Chondrocyte (in vitro differentiated cells): ENCODE measurements at regions not wholly inside any gene's neighbourhood (a gene's known extent, or its start where the extent isn't known, plus 50 kb on each side); places are given as distances from the start of the nearest gene placed in this dataset.
A peak's percentile ranks its signal among the peaks of the same experiment; 100 is the strongest.

Experiments used
- DNase-seq: peaks from one replicate; pipeline ENCODE4 v3.0.0; 2021; ENCODE audit warnings: mixed read lengths, low spot score
- H3K27ac Mint-ChIP-seq: one replicate; pipeline ENCODE4 v1.8.0; 2021; ENCODE audit warnings: mild to moderate bottlenecking, moderate library complexity, mixed read lengths; ENCODE audit not compliant: unreplicated experiment
- H3K27me3 Mint-ChIP-seq: 2 replicates; pipeline ENCODE4 v1.8.0; 2021; ENCODE audit warnings: low read depth, mixed read lengths
- H3K36me3 Mint-ChIP-seq: 2 replicates; pipeline ENCODE4 v1.8.0; 2021; ENCODE audit warnings: low read depth, mixed read lengths
- H3K4me1 Mint-ChIP-seq: 2 replicates; pipeline ENCODE4 v1.8.0; 2021; ENCODE audit warnings: low read depth, mild to moderate bottlenecking, mixed read lengths
- H3K4me3 Mint-ChIP-seq: one replicate; pipeline ENCODE4 v1.8.0; 2021; ENCODE audit warnings: mild to moderate bottlenecking, moderate library complexity, mixed read lengths; ENCODE audit not compliant: unreplicated experiment
- H3K9me3 Mint-ChIP-seq: 2 replicates; pipeline ENCODE4 v1.8.0; 2021; ENCODE audit warnings: low read depth, mixed read lengths
- TF ChIP-seq, protein P1 (sequence below): fragments of 200-600 bp; sonication (generic); IDR thresholded peaks from 2 replicates; pipeline ENCODE4 v1.5.0; 2021; ENCODE audit warnings: antibody characterized with exemption, mild to moderate bottlenecking, moderate library complexity

DNA sequence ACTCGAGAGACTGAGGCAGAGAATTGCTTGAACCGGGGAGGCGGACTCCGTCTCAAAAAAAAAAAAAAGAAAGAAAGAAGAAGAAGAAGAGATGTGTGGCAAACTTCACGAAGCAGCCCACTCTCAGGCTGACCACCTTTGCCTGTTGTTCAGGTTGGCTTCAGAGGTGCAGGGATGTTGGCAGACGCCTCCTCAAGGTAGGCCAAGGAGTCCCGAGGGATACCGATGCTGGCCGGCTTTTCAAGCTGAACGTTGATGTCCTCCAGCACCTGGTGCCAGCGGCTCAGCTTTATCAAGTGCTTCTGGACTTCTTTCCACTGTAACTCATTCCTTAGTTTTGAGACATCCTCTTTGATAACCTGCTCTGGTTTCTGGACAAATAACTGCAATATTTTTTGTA is 243.8 kb upstream of the ADGRL2 start:
- Mint-ChIP-seq H3K27ac (no peak overlapping the region), H3K27me3 (no peaks in the 10 kb centered on the region), H3K36me3 (no peaks in the 10 kb centered on the region), H3K4me1 (no peaks in the 10 kb centered on the region), H3K4me3 (no peak overlapping the region), H3K9me3 (no peaks in the 10 kb centered on the region)
- DNase-seq = peak; percentile 65
- TF ChIP-seq, protein P1, sequence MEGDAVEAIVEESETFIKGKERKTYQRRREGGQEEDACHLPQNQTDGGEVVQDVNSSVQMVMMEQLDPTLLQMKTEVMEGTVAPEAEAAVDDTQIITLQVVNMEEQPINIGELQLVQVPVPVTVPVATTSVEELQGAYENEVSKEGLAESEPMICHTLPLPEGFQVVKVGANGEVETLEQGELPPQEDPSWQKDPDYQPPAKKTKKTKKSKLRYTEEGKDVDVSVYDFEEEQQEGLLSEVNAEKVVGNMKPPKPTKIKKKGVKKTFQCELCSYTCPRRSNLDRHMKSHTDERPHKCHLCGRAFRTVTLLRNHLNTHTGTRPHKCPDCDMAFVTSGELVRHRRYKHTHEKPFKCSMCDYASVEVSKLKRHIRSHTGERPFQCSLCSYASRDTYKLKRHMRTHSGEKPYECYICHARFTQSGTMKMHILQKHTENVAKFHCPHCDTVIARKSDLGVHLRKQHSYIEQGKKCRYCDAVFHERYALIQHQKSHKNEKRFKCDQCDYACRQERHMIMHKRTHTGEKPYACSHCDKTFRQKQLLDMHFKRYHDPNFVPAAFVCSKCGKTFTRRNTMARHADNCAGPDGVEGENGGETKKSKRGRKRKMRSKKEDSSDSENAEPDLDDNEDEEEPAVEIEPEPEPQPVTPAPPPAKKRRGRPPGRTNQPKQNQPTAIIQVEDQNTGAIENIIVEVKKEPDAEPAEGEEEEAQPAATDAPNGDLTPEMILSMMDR = no peak

DNA sequence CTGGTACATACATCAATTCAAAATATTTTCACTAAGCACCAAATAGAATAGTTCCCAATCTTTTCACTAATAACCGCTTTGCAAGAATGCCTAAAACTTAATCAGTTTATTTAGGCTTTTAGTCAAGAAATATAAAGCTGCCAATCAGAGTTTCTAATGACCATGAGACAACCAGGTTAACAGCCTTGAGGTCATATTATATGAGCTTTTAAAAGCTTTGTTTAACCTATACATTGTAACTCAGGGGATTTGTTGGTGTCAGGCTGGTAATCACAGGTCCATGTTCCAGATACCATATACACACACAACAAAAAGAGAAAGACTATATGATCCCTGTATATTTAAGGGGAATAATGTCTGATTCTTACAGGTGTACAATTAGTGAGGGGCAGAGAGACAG is 246.2 kb upstream of the ADGRL2 start:
- Mint-ChIP-seq H3K27me3 (no peaks in the 10 kb centered on the region), H3K4me3 (no peak overlapping the region), H3K36me3 (no peaks in the 10 kb centered on the region), H3K4me1 (no peaks in the 10 kb centered on the region), H3K9me3 (no peaks in the 10 kb centered on the region), H3K27ac (no peak overlapping the region)
- TF ChIP-seq, protein P1 = no peak
- no peak for DNase-seq

DNA sequence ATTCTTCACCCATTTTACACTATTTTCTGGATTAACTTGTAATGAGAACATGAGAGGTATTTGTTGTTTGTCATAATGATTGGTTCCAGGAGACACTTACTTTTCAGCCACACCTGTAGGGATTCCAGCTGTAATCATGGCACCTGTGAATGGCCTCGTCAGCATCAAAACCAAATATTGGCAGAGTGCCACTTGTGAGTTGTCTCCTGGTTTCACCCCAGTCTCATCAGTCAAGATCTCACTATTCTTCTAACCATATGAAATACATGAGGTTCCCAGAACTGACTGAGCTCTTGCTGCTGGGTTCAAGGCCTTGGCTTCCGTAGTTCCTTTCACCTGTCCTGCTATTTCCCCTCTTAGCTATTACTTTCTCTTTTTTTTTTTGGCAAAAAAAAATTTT is 246.6 kb upstream of the ADGRL2 start:
- H3K27ac Mint-ChIP-seq = no peak overlapping the region
- H3K36me3 Mint-ChIP-seq = no peaks in the 10 kb centered on the region
- no peaks in the 10 kb centered on the region for H3K4me1 Mint-ChIP-seq
- DNase-seq = no peak
- TF ChIP-seq, protein P1 = no peak
- no peak overlapping the region for H3K4me3 Mint-ChIP-seq
- no peaks in the 10 kb centered on the region for H3K27me3 Mint-ChIP-seq
- no peaks in the 10 kb centered on the region for H3K9me3 Mint-ChIP-seq

DNA sequence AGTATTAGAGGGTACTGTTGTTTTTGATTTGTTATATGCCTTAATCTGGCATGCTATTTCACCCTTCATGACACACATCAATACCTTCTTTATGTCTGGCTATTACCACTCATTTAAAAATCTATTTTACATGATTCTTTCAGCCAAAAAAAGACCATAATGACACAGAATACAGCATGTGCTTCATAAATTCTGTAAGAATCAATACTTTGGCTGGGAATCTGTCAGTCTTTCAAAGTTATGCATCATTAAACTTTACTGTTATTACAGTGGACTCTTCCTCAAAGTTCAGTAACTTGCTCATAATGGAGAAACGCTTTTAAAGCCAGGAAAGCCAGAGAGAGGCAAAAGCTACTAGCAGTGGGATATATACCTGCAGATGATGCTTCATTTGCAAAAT is 247.2 kb upstream of the ADGRL2 start:
- TF ChIP-seq, protein P1 = no peak
- Mint-ChIP-seq H3K27me3 (no peaks in the 10 kb centered on the region), H3K4me3 (no peak overlapping the region), H3K27ac (no peak overlapping the region), H3K36me3 (no peaks in the 10 kb centered on the region), H3K4me1 (no peaks in the 10 kb centered on the region), H3K9me3 (no peaks in the 10 kb centered on the region)
- DNase-seq = no peak

DNA sequence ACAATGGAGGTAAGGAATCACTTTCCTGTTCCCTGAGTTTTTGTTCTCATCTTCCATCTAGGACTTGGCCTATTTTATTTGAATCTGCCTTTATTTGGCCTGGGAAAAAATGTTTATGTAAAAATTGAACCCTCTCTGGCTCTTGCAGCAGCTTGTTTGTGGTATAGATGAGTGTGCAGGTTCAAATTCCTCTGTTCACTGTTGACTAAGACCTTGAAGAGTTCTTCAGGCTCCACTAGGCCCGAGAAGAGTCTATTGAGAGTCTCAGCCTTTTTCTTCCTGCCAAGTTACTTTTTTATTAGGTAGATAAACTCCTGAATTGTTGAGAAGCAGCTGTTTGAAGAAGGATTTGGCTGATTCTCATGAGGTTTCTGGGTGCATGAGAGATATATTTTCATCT is 248.8 kb upstream of the ADGRL2 start:
- TF ChIP-seq, protein P1 = no peak
- no peaks in the 10 kb centered on the region for H3K4me1 Mint-ChIP-seq
- H3K36me3 Mint-ChIP-seq = no peaks in the 10 kb centered on the region

More for the DNA sequence above, 248.8 kb upstream of the ADGRL2 start:
- Mint-ChIP-seq H3K27me3 (no peaks in the 10 kb centered on the region), H3K9me3 (no peaks in the 10 kb centered on the region), H3K27ac (no peak overlapping the region), H3K4me3 (no peak overlapping the region)
- no peak for DNase-seq
